SU-DHL-6 (cell line): ENCODE measurements at regions not wholly inside any gene's neighbourhood (a gene's known extent, or its start where the extent isn't known, plus 50 kb on each side); places are given as distances from the start of the nearest gene placed in this dataset.

ENCODE experiments used
- EZH2phosphoT487 ChIP-seq: fragments of 200-600 bp; sonication (generic), shearing (Covaris generic); conservative IDR thresholded peaks from 2 replicates; pipeline ENCODE4 v1.6.1; 2018; ENCODE audit warnings: mild to moderate bottlenecking, antibody characterized with exemption, low read length, moderate library complexity, mixed read lengths
- TF ChIP-seq, protein P1 (sequence below): fragments of 200-600 bp; sonication (generic); IDR thresholded peaks from one replicate; pipeline ENCODE4 v1.5.1; 2017; ENCODE audit warnings: antibody characterized with exemption, mild to moderate bottlenecking, low read length, moderate library complexity; ENCODE audit not compliant: insufficient read depth, poor library complexity, severe bottlenecking

DNA sequence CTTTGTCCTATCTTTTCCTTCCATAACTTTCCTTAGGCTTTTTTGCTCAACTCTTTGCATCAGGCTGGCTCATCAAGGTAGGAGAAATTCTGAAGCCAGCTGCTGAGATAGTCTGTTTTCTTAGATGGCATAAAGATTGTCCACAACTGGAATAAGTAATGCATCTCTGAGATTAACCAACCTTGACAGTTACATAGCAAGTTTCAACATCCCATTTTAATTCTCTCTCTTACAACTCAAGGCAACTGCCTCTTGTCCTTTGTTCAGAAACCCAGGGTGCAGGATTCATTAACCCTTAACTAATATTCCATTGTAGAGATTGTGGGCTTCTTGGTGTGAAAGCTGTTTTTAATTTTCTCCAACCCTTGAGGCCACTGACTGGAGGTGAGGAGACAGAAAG is 239.2 kb downstream of the LACC1 start:
- TF ChIP-seq, protein P1, sequence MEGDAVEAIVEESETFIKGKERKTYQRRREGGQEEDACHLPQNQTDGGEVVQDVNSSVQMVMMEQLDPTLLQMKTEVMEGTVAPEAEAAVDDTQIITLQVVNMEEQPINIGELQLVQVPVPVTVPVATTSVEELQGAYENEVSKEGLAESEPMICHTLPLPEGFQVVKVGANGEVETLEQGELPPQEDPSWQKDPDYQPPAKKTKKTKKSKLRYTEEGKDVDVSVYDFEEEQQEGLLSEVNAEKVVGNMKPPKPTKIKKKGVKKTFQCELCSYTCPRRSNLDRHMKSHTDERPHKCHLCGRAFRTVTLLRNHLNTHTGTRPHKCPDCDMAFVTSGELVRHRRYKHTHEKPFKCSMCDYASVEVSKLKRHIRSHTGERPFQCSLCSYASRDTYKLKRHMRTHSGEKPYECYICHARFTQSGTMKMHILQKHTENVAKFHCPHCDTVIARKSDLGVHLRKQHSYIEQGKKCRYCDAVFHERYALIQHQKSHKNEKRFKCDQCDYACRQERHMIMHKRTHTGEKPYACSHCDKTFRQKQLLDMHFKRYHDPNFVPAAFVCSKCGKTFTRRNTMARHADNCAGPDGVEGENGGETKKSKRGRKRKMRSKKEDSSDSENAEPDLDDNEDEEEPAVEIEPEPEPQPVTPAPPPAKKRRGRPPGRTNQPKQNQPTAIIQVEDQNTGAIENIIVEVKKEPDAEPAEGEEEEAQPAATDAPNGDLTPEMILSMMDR, result no peak
- no peak for TF ChIP-seq EZH2phosphoT487
